Endodermal cell (in vitro differentiated cells): ENCODE measurements at regions not wholly inside any gene's neighbourhood (a gene's known extent, or its start where the extent isn't known, plus 50 kb on each side); places are given as distances from the start of the nearest gene placed in this dataset.

Experiments
- DNase-seq: peaks from one replicate; pipeline ENCODE4 v3.0.0-alpha.2; 2017
- H3K27ac ChIP-seq: 2 replicates; pipeline ENCODE4 v1.5.1; 2013; ENCODE audit warnings: mild to moderate bottlenecking, low read depth, low read length, moderate library complexity
- H3K27me3 ChIP-seq: 2 replicates; pipeline ENCODE4 v1.6.1; 2013; ENCODE audit warnings: mild to moderate bottlenecking, low read length, moderate library complexity; ENCODE audit not compliant: insufficient read depth, control insufficient read depth, poor library complexity, severe bottlenecking
- H3K36me3 ChIP-seq: 2 replicates; pipeline ENCODE4 v1.7.0; 2013; ENCODE audit warnings: mild to moderate bottlenecking, low read length, moderate library complexity; ENCODE audit not compliant: control insufficient read depth, insufficient read depth
- H3K4me1 ChIP-seq: one replicate; pipeline ENCODE4 v1.7.0; 2013; ENCODE audit warnings: low read length; ENCODE audit not compliant: control insufficient read depth, insufficient read depth
- H3K4me3 ChIP-seq: 2 replicates; pipeline ENCODE4 v1.5.1; 2013; ENCODE audit warnings: mild to moderate bottlenecking, low read length, moderate library complexity
- H3K9ac ChIP-seq: 2 replicates; pipeline ENCODE4 v1.6.1; 2013; ENCODE audit warnings: mild to moderate bottlenecking, low read length, moderate library complexity; ENCODE audit not compliant: poor library complexity, severe bottlenecking; ENCODE audit errors: extremely low read depth
- H3K9me3 ChIP-seq: 2 replicates; pipeline ENCODE4 v1.6.1; 2013; ENCODE audit warnings: mild to moderate bottlenecking, low read length, moderate library complexity; ENCODE audit not compliant: control insufficient read depth
- H3K27ac Mint-ChIP-seq: 2 replicates; pipeline ENCODE4 v1.8.0; 2020; ENCODE audit warnings: mixed read lengths
- H3K27me3 Mint-ChIP-seq: 2 replicates; pipeline ENCODE4 v1.8.0; 2021; ENCODE audit warnings: mild to moderate bottlenecking, mixed read lengths; ENCODE audit not compliant: insufficient read depth
- H3K36me3 Mint-ChIP-seq: 2 replicates; pipeline ENCODE4 v1.8.0; 2020; ENCODE audit warnings: low read depth, mixed read lengths
- H3K4me1 Mint-ChIP-seq: 2 replicates; pipeline ENCODE4 v1.8.0; 2020; ENCODE audit warnings: mixed read lengths
- H3K4me3 Mint-ChIP-seq: 2 replicates; pipeline ENCODE4 v1.8.0; 2020; ENCODE audit warnings: mild to moderate bottlenecking, moderate library complexity, mixed read lengths
- H3K9me3 Mint-ChIP-seq: 2 replicates; pipeline ENCODE4 v1.8.0; 2020; ENCODE audit warnings: mild to moderate bottlenecking, mixed read lengths
- CTCF ChIP-seq: fragments of 200-600 bp; sonication (generic); conservative IDR thresholded peaks from 2 replicates; pipeline ENCODE4 v1.5.0; 2021; ENCODE audit warnings: antibody characterized with exemption, mild to moderate bottlenecking
- WGBS, 2 experiments: methylation state at CpG; one replicate each; pipeline versions ENCODE4 v1.1.5 to v1.1.7; 2013; ENCODE audit warnings: missing lambda C conversion rate in 2 of 2, mixed read lengths in 1 of 2; ENCODE audit not compliant: insufficient coverage in 1 of 2, insufficient read length in 1 of 2; 5-methylcytosine and 5-hydroxymethylcytosine counted together

- H3K27ac Mint-ChIP-seq, result no peak overlapping the region
- H3K9me3 Mint-ChIP-seq, result no peaks in the 10 kb centered on the region
- Histone ChIP-seq H3K36me3 (no peaks in the 10 kb centered on the region), H3K9ac (no peak overlapping the region), H3K4me1 (no peaks in the 10 kb centered on the region), H3K4me3 (no peak overlapping the region), H3K9me3 (no peaks in the 10 kb centered on the region), H3K27me3 (no peaks in the 10 kb centered on the region), H3K27ac (no peak overlapping the region)
- H3K4me1 Mint-ChIP-seq, result no peaks in the 10 kb centered on the region
- H3K27me3 Mint-ChIP-seq, result no peaks in the 10 kb centered on the region
- 86 to 100% methylated on average over 1 of the region's 2 CpGs for WGBS, 2 experiments
- no peaks in the 10 kb centered on the region for H3K36me3 Mint-ChIP-seq
- DNase-seq, result no peak
- no peak for TF ChIP-seq CTCF
- H3K4me3 Mint-ChIP-seq, result no peak overlapping the region
Observed at GRCh38 chr12:114293571-114294302, 112.2 kb downstream of the TBX5 start.

GRCh38 chr12:114293073-114293472 lies 112.9 kb downstream of the TBX5 start:
- Histone ChIP-seq H3K36me3 (no peaks in the 10 kb centered on the region), H3K4me3 (no peak overlapping the region), H3K27ac (no peak overlapping the region), H3K9me3 (no peaks in the 10 kb centered on the region), H3K27me3 (no peaks in the 10 kb centered on the region), H3K4me1 (no peaks in the 10 kb centered on the region), H3K9ac (no peak overlapping the region)
- no peaks in the 10 kb centered on the region for H3K27me3 Mint-ChIP-seq
- no peaks in the 10 kb centered on the region for H3K36me3 Mint-ChIP-seq
- whole genome bisulfite sequencing, 2 experiments, result 91 to 93% methylated on average over 2 to 3 of the region's 3 CpGs
- no peak for DNase-seq
- no peak overlapping the region for H3K4me3 Mint-ChIP-seq
- TF ChIP-seq CTCF, result no peak
- H3K9me3 Mint-ChIP-seq, result no peaks in the 10 kb centered on the region
- no peak overlapping the region for H3K27ac Mint-ChIP-seq
- no peaks in the 10 kb centered on the region for H3K4me1 Mint-ChIP-seq

- Histone ChIP-seq H3K27ac (no peak overlapping the region), H3K4me3 (no peak overlapping the region), H3K9ac (no peak overlapping the region), H3K4me1 (no peaks in the 10 kb centered on the region), H3K36me3 (no peaks in the 10 kb centered on the region), H3K9me3 (no peaks in the 10 kb centered on the region), H3K27me3 (no peaks in the 10 kb centered on the region)
- H3K27ac Mint-ChIP-seq, result no peak overlapping the region
- H3K4me3 Mint-ChIP-seq, result no peak overlapping the region
- peaks cover 3% of the 10 kb centered on the region for H3K4me1 Mint-ChIP-seq
- H3K27me3 Mint-ChIP-seq, result no peaks in the 10 kb centered on the region
- no peak for DNase-seq
- 89 to 94% methylated on average over 2 of the region's 2 CpGs for WGBS, 2 experiments
- no peaks in the 10 kb centered on the region for H3K9me3 Mint-ChIP-seq
- no peak for TF ChIP-seq CTCF
- H3K36me3 Mint-ChIP-seq, result no peaks in the 10 kb centered on the region
Observed at GRCh38 chr12:114291389-114292060, 114.4 kb downstream of the TBX5 start.
